Hepatocyte (in vitro differentiated cells): ENCODE measurements at regions not wholly inside any gene's neighbourhood (a gene's known extent, or its start where the extent isn't known, plus 50 kb on each side); places are given as distances from the start of the nearest gene placed in this dataset.

ENCODE experiments used
- EZH2 ChIP-seq: fragments of 200-600 bp; sonication (generic); IDR thresholded peaks from 2 replicates; pipeline ENCODE4 v1.6.1; 2016; ENCODE audit warnings: antibody characterized with exemption, mild to moderate bottlenecking, borderline replicate concordance
- TF ChIP-seq, protein P1 (sequence below): fragments of 200-600 bp; sonication (generic); IDR thresholded peaks from 2 replicates; pipeline ENCODE4 v1.5.1; 2016; ENCODE audit warnings: antibody characterized with exemption, mild to moderate bottlenecking; ENCODE audit not compliant: poor library complexity

DNA sequence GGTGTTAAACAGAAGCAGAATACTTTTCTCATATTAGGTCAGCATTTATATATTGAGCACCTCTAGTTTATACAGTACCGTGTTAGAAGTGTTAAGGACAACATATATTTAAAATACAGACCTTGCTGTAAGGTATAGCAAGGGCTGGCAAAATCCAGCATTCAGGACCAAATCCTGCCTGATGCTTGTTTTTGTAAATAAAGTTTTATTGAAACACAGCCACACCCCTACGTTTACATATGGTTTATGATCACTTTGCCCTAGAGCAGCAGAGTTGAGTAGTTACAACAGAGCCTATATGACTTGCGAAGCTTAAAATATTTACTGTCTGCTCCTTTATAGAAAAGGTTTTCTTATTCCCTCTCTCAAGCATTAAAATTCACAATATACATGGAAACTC lies 877.3 kb downstream of the MCTP2 start:
- TF ChIP-seq EZH2: no peak
- TF ChIP-seq, protein P1, sequence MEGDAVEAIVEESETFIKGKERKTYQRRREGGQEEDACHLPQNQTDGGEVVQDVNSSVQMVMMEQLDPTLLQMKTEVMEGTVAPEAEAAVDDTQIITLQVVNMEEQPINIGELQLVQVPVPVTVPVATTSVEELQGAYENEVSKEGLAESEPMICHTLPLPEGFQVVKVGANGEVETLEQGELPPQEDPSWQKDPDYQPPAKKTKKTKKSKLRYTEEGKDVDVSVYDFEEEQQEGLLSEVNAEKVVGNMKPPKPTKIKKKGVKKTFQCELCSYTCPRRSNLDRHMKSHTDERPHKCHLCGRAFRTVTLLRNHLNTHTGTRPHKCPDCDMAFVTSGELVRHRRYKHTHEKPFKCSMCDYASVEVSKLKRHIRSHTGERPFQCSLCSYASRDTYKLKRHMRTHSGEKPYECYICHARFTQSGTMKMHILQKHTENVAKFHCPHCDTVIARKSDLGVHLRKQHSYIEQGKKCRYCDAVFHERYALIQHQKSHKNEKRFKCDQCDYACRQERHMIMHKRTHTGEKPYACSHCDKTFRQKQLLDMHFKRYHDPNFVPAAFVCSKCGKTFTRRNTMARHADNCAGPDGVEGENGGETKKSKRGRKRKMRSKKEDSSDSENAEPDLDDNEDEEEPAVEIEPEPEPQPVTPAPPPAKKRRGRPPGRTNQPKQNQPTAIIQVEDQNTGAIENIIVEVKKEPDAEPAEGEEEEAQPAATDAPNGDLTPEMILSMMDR: no peak
